ENCODE measurements at regions not wholly inside any gene's neighbourhood (a gene's known extent, or its start where the extent isn't known, plus 50 kb on each side); places are given as distances from the start of the nearest gene placed in this dataset.

DNA sequence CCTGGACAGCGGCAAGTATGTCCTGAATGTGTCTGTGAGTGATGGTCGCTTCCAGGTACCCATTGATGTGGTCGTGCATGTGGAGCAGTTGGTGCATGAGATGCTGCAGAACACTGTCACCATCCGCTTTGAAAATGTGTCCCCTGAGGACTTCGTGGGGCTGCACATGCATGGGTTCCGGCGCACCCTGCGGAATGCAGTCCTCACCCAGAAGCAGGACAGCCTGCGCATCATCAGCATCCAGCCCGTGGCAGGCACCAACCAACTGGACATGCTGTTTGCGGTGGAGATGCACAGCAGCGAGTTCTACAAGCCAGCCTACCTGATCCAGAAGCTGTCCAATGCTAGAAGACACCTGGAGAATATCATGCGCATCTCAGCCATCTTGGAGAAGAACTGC lies 125.3 kb upstream of the MTNR1B start:
- TF ChIP-seq, protein P1, sequence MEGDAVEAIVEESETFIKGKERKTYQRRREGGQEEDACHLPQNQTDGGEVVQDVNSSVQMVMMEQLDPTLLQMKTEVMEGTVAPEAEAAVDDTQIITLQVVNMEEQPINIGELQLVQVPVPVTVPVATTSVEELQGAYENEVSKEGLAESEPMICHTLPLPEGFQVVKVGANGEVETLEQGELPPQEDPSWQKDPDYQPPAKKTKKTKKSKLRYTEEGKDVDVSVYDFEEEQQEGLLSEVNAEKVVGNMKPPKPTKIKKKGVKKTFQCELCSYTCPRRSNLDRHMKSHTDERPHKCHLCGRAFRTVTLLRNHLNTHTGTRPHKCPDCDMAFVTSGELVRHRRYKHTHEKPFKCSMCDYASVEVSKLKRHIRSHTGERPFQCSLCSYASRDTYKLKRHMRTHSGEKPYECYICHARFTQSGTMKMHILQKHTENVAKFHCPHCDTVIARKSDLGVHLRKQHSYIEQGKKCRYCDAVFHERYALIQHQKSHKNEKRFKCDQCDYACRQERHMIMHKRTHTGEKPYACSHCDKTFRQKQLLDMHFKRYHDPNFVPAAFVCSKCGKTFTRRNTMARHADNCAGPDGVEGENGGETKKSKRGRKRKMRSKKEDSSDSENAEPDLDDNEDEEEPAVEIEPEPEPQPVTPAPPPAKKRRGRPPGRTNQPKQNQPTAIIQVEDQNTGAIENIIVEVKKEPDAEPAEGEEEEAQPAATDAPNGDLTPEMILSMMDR (IDR thresholded peaks at IDR 0.05), result no peak
- TF ChIP-seq POLR2A (IDR thresholded peaks at IDR 0.05), result no peak

Measured in Peyer's patch (tissue), 4 donors.